HEK293 (cell line): ENCODE measurements at regions not wholly inside any gene's neighbourhood (a gene's known extent, or its start where the extent isn't known, plus 50 kb on each side); places are given as distances from the start of the nearest gene placed in this dataset.

Experiments
- CTCF ChIA-PET: fragments of 350-600 bp; formaldehyde crosslinking; extraction: SDS; loops from one replicate; lab custom pipeline; 2021; ENCODE audit warnings: antibody characterized with exemption; lab: Yijun Ruan, JAX
- POLR2A ChIA-PET: fragments of 300-600 bp; formaldehyde crosslinking; extraction: SDS; loops from one replicate; lab custom pipeline; 2020; ENCODE audit warnings: antibody characterized with exemption, inconsistent platforms; lab: Yijun Ruan, JAX
- H3K27ac ChIP-seq: fragments of 200-500 bp; sonication (Bioruptor generic); 2 replicates; pipeline ENCODE4 v1.5.1; 2014; ENCODE audit warnings: low read depth, low read length, control low read depth, inconsistent platforms; ENCODE audit errors: extremely low read depth
- H3K36me3 ChIP-seq, 2 experiments: fragments of 200-500 bp in 1 of 2; sonication (Bioruptor generic) in 1 of 2; 1 replicate in 1 of 2; 2 replicates in 1 of 2; pipeline ENCODE4 v1.5.1; 2014 to 2017; ENCODE audit warnings: inconsistent platforms in 2 of 2, low read length in 2 of 2; ENCODE audit not compliant: control insufficient read depth in 2 of 2, insufficient read depth in 1 of 2
- H3K4me1 ChIP-seq: fragments of 200-500 bp; sonication (Bioruptor generic); 2 replicates; pipeline ENCODE4 v1.5.1; 2014; ENCODE audit warnings: mild to moderate bottlenecking, low read length, inconsistent platforms; ENCODE audit not compliant: control insufficient read depth, insufficient read depth
- H3K4me3 ChIP-seq: 2 replicates; pipeline ENCODE4 v1.5.1; 2011; ENCODE audit warnings: low read depth, mild to moderate bottlenecking, control low read depth, low read length, moderate library complexity
- H3K9me3 ChIP-seq: fragments of 200-500 bp; sonication (Bioruptor generic); 2 replicates; pipeline ENCODE4 v1.5.1; 2014; ENCODE audit warnings: low read depth, low read length, inconsistent platforms; ENCODE audit not compliant: control insufficient read depth, insufficient read depth
- KLF9 ChIP-seq: fragments of 450-650 bp; formaldehyde crosslinking; IDR thresholded peaks from 2 replicates; pipeline ENCODE4 v1.5.1; 2016; ENCODE audit warnings: missing biosample characterization, missing genetic modification characterization, low read depth
- ZBTB21 ChIP-seq: fragments of 450-650 bp; formaldehyde crosslinking; IDR thresholded peaks from 2 replicates; pipeline ENCODE4 v1.5.1; 2017; ENCODE audit warnings: missing biosample characterization, missing genetic modification characterization
- ZBTB6 ChIP-seq: fragments of 450-650 bp; formaldehyde crosslinking; IDR thresholded peaks from 2 replicates; pipeline ENCODE4 v1.5.1; 2017; ENCODE audit warnings: missing biosample characterization, missing genetic modification characterization
- ZBTB7A ChIP-seq: fragments of 450-650 bp; formaldehyde crosslinking; IDR thresholded peaks from 2 replicates; pipeline ENCODE4 v1.5.1; 2016; ENCODE audit warnings: low read depth, missing biosample characterization, missing genetic modification characterization
- ZEB2 ChIP-seq: fragments of 450-650 bp; formaldehyde crosslinking; IDR thresholded peaks from 2 replicates; pipeline ENCODE4 v1.5.1; 2016; ENCODE audit warnings: missing biosample characterization, missing genetic modification characterization
- ZNF114 ChIP-seq: fragments of 450-650 bp; formaldehyde crosslinking; IDR thresholded peaks from 2 replicates; pipeline ENCODE4 v1.5.0; 2017; ENCODE audit warnings: missing biosample characterization, missing genetic modification characterization
- ZNF266 ChIP-seq: fragments of 450-650 bp; formaldehyde crosslinking; IDR thresholded peaks from 2 replicates; pipeline ENCODE4 v1.5.1; 2016; ENCODE audit warnings: missing biosample characterization, missing genetic modification characterization, low read depth
- ZNF280C ChIP-seq: fragments of 450-650 bp; formaldehyde crosslinking; IDR thresholded peaks from 2 replicates; pipeline ENCODE4 v1.5.1; 2016; ENCODE audit warnings: missing biosample characterization, missing genetic modification characterization
- ZNF404 ChIP-seq: fragments of 450-650 bp; formaldehyde crosslinking; IDR thresholded peaks from 2 replicates; pipeline ENCODE4 v1.5.1; 2017; ENCODE audit warnings: missing biosample characterization, missing genetic modification characterization
- ZNF416 ChIP-seq: fragments of 450-650 bp; formaldehyde crosslinking; IDR thresholded peaks from 2 replicates; pipeline ENCODE4 v1.5.1; 2016; ENCODE audit warnings: missing biosample characterization, missing genetic modification characterization
- ZNF549 ChIP-seq: fragments of 450-650 bp; IDR thresholded peaks from 2 replicates; pipeline ENCODE4 v1.5.1; 2018; ENCODE audit warnings: missing biosample characterization, missing genetic modification characterization, mild to moderate bottlenecking, inconsistent platforms, moderate library complexity
- ZNF610 ChIP-seq: fragments of 450-650 bp; formaldehyde crosslinking; IDR thresholded peaks from 2 replicates; pipeline ENCODE4 v1.5.1; 2016; ENCODE audit warnings: missing biosample characterization, missing genetic modification characterization, borderline replicate concordance
- ZNF623 ChIP-seq: fragments of 450-650 bp; formaldehyde crosslinking; IDR thresholded peaks from 2 replicates; pipeline ENCODE4 v1.5.1; 2016; ENCODE audit warnings: missing biosample characterization, missing genetic modification characterization
- ZNF677 ChIP-seq: fragments of 450-650 bp; IDR thresholded peaks from 2 replicates; pipeline ENCODE4 v1.5.0; 2018; ENCODE audit warnings: missing biosample characterization, mild to moderate bottlenecking, missing genetic modification characterization, moderate library complexity
- ZNF692 ChIP-seq: fragments of 450-650 bp; formaldehyde crosslinking; IDR thresholded peaks from 2 replicates; pipeline ENCODE4 v1.5.1; 2016; ENCODE audit warnings: missing biosample characterization, missing genetic modification characterization
- ZNF747 ChIP-seq: fragments of 450-650 bp; formaldehyde crosslinking; IDR thresholded peaks from 2 replicates; pipeline ENCODE4 v1.5.1; 2016; ENCODE audit warnings: missing biosample characterization, missing genetic modification characterization
- ZSCAN16 ChIP-seq: fragments of 450-650 bp; formaldehyde crosslinking; IDR thresholded peaks from 2 replicates; pipeline ENCODE4 v1.5.1; 2016; ENCODE audit warnings: missing biosample characterization, missing genetic modification characterization
- TF ChIP-seq, protein P1 (sequence below): fragments of 450-650 bp; formaldehyde crosslinking; IDR thresholded peaks from 2 replicates; pipeline ENCODE4 v1.5.0; 2017; ENCODE audit warnings: missing biosample characterization, missing genetic modification characterization, borderline replicate concordance
- TF ChIP-seq, protein P2 (sequence below): fragments of 450-650 bp; formaldehyde crosslinking; IDR thresholded peaks from 2 replicates; pipeline ENCODE4 v1.5.1; 2016; ENCODE audit warnings: missing biosample characterization, missing genetic modification characterization
- TF ChIP-seq, protein P3 (sequence below): fragments of 450-650 bp; formaldehyde crosslinking; IDR thresholded peaks from 2 replicates; pipeline ENCODE4 v1.5.1; 2016; ENCODE audit warnings: missing biosample characterization, missing genetic modification characterization
- TF ChIP-seq, protein P4 (sequence below): fragments of 450-650 bp; formaldehyde crosslinking; IDR thresholded peaks from 2 replicates; pipeline ENCODE4 v1.5.1; 2016; ENCODE audit warnings: missing biosample characterization, missing genetic modification characterization

GRCh38 chr10:62895063-62895462 is 78.9 kb upstream of the EGR2 start:
- CTCF ChIA-PET = interaction anchor here (0.6 to 1.0 kb wide), 2 partner anchors 13 to 16 kb away, joined by 3 to 4 read pairs; no protein-coding TSS in a partner anchor
- Histone ChIP-seq H3K9me3 (no peaks in the 10 kb centered on the region), H3K27ac (no peak overlapping the region), H3K4me1 (no peaks in the 10 kb centered on the region), H3K4me3 (no peak overlapping the region), H3K36me3 (no peaks in the 10 kb centered on the region)
- TF ChIP-seq KLF9 (tag by site-specific recombination) (no peak), ZNF677 (tag by site-specific recombination) (no peak), ZEB2 (no peak), ZSCAN16 (tag by site-specific recombination) (no peak), ZNF280C (tag by site-specific recombination) (no peak), ZBTB7A (no peak), ZNF416 (tag by site-specific recombination) (no peak), ZNF266 (no peak), ZNF114 (tag by site-specific recombination) (no peak), ZNF623 (tag by site-specific recombination) (no peak), ZNF610 (tag by site-specific recombination) (no peak), ZBTB21 (no peak), ZNF549 (tag by site-specific recombination) (no peak)
- TF ChIP-seq, protein P1, sequence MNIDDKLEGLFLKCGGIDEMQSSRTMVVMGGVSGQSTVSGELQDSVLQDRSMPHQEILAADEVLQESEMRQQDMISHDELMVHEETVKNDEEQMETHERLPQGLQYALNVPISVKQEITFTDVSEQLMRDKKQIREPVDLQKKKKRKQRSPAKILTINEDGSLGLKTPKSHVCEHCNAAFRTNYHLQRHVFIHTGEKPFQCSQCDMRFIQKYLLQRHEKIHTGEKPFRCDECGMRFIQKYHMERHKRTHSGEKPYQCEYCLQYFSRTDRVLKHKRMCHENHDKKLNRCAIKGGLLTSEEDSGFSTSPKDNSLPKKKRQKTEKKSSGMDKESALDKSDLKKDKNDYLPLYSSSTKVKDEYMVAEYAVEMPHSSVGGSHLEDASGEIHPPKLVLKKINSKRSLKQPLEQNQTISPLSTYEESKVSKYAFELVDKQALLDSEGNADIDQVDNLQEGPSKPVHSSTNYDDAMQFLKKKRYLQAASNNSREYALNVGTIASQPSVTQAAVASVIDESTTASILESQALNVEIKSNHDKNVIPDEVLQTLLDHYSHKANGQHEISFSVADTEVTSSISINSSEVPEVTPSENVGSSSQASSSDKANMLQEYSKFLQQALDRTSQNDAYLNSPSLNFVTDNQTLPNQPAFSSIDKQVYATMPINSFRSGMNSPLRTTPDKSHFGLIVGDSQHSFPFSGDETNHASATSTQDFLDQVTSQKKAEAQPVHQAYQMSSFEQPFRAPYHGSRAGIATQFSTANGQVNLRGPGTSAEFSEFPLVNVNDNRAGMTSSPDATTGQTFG (tag by site-specific recombination) = no peak
- TF ChIP-seq, protein P2, sequence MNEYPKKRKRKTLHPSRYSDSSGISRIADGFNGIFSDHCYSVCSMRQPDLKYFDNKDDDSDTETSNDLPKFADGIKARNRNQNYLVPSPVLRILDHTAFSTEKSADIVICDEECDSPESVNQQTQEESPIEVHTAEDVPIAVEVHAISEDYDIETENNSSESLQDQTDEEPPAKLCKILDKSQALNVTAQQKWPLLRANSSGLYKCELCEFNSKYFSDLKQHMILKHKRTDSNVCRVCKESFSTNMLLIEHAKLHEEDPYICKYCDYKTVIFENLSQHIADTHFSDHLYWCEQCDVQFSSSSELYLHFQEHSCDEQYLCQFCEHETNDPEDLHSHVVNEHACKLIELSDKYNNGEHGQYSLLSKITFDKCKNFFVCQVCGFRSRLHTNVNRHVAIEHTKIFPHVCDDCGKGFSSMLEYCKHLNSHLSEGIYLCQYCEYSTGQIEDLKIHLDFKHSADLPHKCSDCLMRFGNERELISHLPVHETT (tag by site-specific recombination) = no peak
- TF ChIP-seq, protein P3, sequence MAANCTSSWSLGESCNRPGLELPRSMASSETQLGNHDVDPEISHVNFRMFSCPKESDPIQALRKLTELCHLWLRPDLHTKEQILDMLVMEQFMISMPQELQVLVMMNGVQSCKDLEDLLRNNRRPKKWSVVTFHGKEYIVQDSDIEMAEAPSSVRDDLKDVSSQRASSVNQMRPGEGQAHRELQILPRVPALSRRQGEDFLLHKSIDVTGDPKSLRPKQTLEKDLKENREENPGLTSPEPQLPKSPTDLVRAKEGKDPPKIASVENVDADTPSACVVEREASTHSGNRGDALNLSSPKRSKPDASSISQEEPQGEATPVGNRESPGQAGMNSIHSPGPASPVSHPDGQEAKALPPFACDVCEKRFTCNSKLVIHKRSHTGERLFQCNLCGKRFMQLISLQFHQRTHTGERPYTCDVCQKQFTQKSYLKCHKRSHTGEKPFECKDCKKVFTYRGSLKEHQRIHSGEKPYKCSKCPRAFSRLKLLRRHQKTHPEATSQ = no peak
- POLR2A ChIA-PET = no interaction called here

DNA sequence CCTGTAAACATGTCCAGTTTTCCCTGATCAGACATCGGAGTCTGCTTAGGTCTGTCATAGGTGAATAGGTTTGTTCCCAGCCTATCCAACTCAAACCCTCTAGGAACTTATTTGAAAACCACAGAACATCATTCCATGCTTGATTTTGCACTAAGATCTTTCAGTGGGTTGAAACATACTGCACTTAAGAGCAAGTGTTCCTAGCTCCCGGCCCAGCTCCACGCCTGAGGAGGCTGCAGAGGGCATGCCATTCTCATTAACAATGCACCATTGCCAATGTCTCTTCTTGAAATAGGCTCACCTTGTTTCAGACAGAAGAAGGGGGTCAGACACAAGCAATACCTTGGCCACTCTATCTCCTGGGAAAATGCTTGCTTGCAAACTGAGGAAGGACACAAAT is 78.0 kb upstream of the EGR2 start:
- no peak overlapping the region for H3K4me3 ChIP-seq
- no peaks in the 10 kb centered on the region for H3K36me3 ChIP-seq
- H3K9me3 ChIP-seq = no peaks in the 10 kb centered on the region
- ChIA-PET CTCF (no interaction called here), POLR2A (no interaction called here)
- no peaks in the 10 kb centered on the region for H3K4me1 ChIP-seq
- no peak overlapping the region for H3K27ac ChIP-seq
- TF ChIP-seq ZNF404 (tag by site-specific recombination) (no peak), ZNF692 (tag by site-specific recombination) (no peak), ZNF747 (no peak), ZBTB6 (no peak)
- TF ChIP-seq, protein P4, sequence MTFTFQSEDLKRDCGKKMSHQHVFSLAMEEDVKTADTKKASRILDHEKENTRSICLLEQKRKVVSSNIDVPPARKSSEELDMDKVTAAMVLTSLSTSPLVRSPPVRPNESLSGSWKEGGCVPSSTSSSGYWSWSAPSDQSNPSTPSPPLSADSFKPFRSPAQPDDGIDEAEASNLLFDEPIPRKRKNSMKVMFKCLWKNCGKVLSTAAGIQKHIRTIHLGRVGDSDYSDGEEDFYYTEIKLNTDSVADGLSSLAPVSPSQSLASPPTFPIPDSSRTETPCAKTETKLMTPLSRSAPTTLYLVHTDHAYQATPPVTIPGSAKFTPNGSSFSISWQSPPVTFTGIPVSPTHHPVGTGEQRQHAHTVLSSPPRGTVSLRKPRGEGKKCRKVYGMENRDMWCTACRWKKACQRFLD (tag by site-specific recombination) = no peak
